CD4-positive, alpha-beta T cell treated with Interleukin-17A for 1 hour (primary cell): ENCODE measurements at regions not wholly inside any gene's neighbourhood (a gene's known extent, or its start where the extent isn't known, plus 50 kb on each side); places are given as distances from the start of the nearest gene placed in this dataset.

ENCODE experiments used
- DNase-seq: peaks from one replicate; pipeline ENCODE4 v3.0.0-alpha.2; 2020

DNA sequence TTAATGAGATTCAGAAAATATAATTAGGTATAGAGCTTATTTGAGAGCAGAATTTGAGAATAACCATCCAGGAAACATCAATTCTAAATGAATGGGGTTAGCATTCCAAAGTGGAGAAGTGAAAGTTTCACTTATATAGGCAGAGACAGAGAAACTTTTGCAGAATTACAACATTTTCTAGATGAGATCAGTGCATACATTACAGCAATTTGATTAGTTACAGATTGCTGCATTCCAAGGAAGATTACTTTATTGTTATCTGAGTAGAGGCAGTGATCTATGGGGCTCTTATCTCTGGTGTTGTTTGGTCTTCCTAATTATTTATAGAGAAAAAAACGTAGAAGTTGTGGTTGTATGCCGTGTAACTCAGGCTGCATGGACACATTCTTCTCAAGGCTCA is 373.8 kb upstream of the SYT4 start:
- DNase-seq: no peak

DNA sequence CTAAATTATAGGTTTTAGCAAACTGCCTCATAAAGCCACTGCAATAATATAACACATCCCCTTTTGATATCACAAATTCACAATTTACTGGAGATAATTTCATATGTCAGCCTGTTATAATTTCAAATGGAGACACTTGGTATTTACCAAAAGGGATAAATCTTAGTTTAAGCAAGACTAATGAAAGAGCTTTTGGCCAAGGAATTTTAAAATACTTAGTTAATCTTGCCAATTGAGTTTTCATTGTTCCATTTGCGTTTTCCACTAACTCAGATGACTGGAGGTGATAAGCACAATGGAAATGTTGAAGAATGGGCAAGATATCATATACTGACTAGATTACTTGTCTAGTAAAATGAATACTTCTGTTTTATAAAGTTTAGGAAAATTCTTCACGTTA is 379.3 kb upstream of the SYT4 start:
- DNase-seq: no peak

DNA sequence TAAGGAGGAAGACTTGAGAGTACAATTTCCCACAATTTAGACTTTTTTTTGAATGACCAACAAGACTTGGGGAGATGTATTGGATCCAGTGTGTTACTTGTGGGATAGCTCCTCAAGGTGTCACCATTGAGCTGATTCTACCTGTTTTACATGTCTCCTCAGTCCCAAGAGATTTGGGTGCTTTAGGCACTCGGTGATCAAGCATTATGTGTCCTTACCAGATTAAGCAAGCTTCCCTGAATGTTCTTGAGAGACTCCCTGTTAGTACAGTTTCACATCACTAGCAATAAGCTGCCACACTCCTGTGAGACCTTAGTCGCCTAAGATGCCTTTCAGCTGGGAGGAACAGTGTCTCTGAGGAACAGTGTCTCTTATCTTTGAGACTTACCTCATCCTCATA is 384.3 kb upstream of the SYT4 start:
- no peak for DNase-seq

DNA sequence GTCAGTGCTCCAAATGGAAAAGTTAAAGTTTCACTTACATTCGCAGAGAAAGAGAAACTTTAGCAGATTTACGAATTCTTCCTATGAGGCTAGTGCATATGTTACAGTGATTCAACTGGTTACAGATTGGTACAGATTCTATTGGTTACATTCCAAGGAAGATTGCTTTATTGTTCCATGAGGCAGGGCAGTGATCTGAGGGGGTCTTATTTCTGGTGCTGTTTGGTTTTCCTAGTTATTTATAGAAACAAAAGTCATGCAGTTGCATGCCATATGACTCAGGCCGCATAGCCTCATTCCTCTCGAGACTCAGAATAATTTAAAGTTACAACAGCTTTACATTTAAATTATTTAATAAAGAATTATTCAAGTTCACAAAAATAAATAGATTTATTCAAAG is 385.4 kb upstream of the SYT4 start:
- no peak for DNase-seq

DNA sequence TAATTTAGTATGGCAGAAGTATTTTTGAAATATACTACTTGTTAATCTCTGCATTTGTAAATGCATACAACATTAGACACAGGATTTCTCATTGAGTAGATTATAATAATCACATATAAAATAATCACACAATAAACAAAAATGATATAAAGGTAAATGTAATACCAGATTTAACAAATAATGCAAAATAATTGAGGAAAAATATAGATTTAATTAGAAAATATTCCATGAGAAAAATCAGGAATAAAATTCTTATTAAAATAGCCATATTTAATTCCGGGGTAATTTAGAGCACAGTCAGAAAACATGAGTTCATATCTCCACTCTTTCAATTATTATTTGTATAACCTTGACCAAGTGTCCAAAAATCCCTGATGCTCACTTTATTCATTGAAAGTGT is 385.9 kb upstream of the SYT4 start:
- no peak for DNase-seq

DNA sequence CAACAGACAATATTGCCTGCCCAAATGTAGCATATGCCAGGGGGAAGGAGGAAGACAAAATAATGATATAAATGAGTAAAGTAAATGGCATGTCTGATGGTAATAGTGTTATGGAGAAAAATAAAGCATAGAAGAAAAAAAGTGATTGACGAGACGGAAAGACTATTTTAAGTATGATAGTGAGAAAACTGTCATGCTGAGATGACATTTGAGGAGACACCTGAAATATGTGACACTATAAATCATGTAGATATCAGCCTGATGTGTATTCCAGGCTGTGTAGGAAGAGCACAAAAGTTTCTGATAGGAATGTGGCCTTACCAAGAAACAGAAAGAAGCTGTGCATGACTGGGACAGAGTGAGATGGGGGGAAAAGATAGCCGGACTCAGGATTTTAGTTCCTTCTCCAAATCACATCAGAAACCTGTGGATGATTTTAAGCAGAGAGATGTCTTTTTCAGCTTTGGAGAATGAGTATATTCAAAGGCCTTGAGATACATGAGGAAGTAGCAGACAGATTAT is 387.3 kb upstream of the SYT4 start:
- DNase-seq: no peak

DNA sequence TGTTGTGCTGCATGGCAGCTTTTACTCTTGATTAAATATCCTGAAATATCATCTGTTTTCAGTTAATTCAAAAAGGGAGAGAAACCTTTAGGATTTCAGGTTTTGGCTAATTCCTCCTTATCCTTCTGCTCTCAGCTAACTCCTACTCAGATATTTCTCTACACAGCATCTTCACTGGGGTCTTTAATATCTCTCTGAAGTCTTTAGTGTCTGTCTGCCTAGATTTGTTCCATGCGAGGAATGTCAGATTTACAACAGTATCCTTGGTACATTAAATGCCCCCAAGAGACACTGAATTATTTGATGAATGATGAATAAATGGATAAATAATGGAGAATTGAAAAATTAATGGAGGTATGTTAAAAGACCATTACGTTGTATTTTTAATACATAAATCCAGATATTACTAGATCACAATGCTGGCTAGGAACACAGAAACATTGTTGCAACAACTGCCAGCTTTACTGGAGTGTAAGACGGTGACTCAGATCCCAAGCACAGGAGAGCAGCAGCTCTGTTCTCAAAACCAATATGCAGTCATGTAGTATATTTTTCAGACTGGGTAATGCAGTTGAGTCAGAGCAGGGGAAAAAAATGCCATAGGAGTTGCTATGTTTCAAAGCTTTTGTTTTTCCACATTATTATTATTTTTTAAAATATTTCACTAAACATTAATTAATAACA is 388.0 kb upstream of the SYT4 start:
- no peak for DNase-seq

DNA sequence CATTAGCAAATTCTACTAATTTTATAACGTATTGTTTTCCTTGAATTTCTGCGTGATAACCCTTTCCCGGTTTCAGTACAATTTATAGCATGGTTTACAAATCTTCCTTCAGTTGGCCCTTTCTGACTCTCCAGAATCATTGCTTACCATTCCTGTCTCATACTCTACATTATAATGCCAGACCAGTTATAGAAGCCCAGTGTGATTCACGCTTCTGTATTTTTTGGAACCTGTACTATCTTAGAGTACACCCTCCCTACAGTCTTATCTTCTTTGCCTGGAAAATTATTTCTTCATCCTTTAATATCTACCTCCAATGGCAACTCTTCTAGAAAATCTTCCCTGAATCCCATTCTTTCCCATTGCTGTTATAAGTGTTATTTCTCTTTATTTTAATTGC is 391.6 kb upstream of the SYT4 start:
- DNase-seq: no peak

DNA sequence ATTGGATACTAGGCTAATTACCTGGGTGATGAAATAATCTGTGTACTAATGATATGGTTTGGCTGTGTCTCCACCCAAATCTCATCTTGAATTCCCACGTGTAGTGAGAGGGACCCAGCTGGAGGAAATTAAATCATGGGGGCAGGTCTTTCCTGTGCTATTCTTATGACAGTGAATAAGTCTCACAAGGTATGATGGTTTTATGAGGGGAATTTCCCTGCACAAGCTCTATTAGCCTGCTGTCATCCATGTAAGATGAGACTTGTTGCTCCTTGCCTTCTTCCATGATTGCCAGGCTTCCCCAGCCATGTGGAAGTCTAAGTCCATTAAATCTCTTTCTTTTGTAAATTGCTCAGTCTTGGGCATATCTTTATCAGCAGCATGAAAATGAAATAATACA is 394.1 kb upstream of the SYT4 start:
- DNase-seq: no peak

DNA sequence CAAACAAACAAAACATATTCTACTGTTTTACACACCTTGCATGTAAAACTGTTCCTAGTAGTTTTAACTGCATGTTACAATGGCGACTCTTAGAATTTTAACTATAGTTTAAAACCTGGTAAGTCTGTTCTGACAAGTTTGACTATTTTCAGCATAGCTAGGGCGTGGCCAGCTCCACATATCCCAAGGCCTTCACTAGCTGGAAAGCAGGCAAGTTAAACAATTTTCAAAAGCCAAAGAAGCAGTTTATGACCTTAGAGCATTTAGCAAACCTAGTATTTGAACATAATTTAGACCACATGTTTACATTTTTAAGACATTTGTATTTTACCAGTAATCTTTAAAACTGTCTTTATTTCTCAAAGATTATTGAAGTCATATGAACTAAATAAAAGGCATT is 402.8 kb upstream of the SYT4 start:
- no peak for DNase-seq

DNA sequence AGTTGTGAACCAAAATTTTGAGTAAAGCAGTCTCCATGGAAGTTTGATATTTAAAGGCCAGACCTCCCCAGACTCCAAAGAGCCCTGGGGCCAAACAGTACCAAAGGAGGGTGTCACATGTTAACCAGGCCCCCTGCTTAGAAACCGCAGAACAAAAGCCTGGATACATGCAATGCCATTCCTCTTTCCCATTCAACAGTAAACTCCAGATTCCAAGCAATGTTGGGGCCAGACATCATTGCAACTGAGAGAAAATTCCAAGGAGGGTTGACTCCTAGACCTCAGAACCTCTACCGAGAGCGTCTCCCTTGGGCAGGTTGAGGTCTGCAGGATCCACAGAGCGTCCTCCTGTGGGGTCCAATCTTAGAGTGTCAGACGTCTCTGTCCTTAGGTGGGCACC is 404.4 kb upstream of the SYT4 start:
- DNase-seq: no peak

DNA sequence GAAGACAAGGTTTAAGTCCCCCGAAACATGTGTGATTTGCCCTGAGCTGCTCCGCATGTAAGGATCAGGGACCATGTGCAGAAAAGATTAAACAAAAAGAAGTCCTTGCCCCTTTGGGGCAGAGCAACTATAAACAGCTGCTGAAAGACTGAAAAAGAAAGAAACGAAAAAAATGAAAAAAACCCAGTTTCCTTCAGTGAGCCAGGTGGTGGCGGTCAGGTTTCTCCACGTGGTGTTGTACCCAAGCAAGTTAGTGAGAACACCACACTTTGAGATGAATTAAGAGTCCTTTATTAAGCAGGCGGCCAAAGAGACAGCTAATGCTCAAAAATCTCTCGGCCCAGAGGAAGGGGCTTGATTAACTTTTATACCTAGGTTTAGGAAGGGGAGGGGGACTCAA is 404.9 kb upstream of the SYT4 start:
- DNase-seq: no peak

DNA sequence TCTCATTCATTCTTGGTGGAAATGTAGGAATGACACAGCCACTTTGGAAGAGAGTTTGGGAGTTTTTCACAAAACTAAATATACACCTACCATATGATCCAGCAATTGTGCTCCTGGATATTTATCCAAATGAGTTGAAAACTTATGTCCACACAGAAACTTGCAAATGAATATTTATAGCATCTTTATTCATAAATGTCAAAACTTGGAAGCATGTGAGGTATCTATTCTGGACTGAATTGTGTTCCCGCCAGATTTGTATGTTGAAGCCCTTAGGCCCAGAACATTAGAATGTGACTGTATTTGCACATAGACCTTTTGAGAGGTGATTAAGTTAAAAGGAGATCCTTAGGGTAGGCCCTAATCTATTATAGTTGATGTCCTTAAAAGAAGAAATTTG is 409.4 kb upstream of the SYT4 start:
- no peak for DNase-seq

DNA sequence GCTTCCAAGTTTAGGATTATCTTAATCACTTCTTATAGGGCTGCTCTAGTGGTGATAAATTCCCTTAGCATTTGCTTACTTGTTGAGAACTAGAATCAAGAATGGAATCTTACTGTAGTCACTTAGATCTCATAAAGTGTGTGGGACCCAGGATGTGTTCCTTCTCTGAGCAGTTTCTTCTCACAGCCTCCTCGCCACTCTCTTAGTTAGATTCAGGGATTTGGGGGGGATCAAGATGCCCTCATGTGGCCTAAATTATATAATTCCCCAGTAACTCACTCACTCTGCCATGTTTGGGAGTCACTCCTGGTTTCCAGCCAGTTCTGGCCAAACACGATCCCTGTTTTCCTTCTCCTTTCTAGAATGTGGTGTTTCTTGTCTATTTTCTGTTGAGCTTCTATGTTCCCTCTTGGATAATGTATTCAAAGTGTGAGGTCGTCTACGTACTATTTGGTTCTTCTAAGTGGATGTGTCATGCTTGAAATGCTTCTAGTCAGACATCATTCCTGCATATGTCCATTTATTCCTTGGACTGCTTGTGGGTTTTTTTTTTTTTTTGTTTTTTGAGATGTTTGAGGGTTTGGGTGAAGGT is 414.9 kb upstream of the SYT4 start:
- DNase-seq: no peak

DNA sequence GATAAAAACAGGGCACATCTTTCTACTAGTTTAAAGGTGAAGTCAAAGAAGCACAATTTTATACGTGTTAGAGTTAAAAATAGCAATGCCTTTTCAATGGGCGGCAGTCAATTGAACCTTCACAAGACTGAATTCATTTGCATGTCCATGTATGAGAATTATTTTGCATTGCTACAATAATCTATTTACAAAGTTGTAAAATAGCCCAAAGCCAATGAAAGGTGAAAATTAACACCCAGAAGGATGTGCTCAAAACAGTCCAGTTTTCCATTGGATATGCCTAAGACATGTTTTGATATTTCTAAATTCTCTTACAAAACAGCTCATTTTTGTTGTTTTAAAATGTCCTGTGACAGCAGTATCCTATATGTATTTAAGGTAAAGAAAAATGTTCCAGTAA is 425.1 kb upstream of the SYT4 start:
- DNase-seq: no peak

DNA sequence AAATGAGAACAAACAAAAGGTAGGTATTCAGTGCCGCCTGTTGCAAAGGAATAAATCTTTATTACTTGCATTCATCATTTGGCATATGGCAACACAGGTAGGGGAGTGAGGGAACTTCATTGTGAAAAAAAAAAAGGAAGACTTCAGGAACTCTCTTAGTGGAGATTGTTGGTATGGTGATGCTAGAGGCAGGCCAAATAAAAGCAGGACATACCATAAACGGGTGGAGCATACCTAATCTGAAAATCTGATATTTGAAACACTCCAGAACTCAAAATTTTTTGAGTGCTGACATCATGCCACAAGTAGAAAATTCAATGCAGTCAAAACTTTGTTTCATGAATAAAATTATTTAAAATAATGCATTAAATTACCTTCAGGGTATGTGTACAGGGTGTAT is 425.8 kb upstream of the SYT4 start:
- no peak for DNase-seq

DNA sequence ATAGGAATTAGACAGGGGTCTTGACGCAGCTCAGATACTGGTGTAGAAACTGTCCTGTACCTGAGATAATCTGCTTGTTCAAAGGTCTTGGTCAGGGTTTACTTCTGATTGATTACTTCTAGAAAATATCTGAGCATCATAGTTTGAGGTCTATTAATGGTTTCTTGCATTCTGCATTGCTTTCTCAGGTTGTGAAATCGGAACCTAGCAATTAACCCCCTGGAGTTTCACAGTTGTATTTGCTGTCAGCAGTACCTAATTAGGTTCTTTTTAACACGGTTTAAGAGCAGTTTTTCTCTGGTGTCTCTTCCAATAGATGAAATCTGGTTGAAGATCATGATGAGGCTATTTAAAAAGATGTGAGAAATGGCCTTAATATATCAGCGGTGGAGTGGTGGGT is 428.6 kb upstream of the SYT4 start:
- DNase-seq: no peak

DNA sequence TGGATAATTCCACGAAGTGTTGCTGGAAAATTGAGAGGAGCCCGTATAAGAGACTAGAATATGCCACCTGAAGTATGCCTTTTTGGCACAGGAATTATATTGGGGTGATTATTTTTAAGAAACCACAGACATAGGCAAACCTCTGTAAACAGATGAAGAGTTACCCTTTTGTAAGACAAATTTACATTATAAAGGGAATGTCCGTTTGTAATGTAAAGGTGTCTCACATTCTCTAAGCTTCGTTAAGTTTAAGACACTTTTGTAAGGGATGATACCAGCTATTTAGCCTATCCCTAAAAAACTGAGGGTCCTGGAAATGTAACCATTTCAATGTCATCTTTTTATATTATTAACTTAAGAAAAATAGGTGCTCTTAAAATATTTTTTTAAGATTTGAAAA is 432.8 kb upstream of the SYT4 start:
- DNase-seq: no peak

DNA sequence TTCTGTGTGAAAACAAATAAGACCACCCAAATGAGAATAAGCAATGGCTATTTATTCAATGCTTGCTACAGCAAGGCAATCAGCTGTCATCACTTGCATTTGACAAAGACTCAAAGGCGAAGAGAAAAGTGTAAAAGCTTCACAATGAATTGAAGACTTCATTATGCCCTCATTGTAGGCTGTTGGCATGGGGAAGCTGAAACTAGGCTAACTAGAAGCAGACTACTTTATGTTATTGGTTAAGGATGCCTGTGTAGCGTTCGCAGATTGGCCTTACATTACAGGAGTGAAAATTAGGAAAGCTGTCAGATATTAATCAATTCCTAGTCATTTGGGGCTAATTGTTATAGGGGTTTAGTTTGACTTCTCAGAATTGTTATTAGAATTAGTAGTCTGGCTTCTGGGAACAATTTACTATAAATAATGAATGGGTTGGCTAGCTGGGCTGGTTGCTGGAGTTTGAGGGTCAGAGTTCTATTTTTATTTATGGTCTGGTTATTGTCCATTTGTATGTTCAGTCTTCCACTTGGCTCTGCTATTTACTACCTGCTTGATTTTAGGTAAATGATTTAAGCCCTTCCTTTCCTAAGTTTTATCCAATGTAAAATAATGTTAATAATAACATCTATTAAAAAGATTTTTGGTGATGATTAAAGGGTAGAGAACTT is 437.2 kb upstream of the SYT4 start:
- no peak for DNase-seq

DNA sequence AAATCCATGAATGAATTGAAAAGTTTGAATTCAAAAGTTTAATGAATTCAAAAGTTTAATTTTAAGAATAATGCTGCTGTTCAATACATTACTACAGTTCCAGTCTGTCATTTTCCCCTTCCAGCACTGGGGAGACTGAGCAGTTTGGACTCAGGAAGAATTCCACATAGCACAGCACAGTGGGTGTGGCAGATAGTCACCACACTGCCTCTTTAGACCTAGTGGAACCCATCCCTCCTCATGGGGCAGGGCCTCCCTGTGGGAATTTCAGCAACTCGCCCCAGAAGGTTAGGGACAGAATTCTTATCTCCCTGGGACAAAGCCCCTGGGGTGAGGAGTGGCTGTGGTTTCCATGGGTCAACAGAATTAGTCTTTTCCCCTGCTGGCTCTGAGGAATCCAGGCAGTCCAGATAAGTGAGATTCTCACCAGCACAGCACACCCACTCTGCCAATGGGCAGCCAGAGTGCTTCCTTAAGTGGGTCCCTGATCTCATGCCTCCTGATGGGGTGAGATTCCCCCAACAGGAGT is 442.0 kb upstream of the SYT4 start:
- no peak for DNase-seq

DNA sequence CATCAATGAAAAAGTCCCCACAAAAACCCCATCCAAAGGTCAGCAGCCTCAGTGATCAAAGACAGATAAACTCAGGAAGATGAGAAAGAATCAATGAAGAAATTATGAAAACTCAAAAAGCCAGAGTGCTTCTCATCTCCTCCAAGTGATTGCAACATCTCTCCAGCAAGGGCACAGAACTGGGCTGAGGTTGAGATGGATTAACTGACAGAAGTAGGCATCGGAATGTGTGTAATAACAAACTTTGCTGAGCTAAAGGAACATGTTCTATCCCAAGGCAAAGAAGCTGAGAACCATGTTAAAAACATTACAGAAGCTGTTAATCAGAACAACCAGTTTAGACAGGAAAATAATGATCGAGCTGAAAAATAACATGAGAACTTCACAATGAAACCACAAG is 442.8 kb upstream of the SYT4 start:
- DNase-seq: no peak

DNA sequence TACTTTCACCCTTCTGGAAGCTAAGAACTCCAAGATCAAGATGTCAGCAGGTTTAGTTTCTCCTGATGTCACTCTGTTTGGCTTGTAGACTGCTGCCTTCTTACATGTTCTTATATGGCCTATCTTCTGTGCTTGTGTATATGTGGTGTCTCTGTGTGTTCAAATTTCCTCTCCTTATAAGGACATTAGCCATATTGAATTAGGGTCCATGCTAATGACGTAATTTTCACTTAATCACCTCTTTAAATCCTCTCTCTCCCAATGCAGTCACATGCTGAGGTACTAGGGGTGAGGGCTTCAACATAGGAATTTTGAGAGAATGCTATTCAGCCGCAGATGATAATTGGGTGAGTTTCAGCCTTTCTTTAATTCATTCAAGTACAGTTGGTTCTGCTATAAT is 458.3 kb upstream of the SYT4 start:
- DNase-seq: no peak

DNA sequence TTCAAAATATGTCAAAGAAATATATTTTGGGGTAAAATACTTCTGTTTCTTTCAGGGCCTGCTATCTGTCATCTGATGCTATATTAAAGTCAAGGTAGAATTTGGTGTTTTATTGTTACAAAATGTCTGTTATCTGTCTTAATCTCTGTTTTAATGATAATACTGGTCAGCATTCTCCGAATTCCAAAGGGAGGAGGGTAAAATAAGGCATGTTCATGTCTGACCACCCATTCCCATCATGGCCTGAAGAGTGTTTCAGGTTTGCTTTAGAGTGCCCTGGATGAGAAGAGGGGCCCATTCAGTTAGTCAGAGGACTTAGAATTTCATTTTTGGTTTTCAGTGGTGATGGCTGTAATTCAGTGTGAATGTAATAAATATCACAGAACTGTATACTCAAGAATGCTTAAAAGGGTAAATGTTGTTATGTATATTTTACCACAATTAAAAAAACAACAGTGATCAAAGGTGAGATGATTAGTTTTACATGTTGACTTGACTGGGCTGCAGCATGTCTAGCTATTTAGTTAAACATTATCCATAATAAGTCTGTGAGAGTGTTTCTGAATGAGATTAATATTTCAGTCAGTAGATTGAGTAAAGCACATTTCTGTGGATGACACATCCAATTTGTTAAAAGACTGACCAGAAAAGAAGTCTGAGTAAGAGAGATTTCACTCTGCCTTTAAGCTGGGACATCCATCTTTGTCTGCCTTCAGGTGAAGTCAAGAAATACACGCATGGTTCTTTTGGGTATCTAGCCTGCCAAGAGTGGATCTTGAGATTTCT is 467.9 kb upstream of the SYT4 start:
- no peak for DNase-seq

DNA sequence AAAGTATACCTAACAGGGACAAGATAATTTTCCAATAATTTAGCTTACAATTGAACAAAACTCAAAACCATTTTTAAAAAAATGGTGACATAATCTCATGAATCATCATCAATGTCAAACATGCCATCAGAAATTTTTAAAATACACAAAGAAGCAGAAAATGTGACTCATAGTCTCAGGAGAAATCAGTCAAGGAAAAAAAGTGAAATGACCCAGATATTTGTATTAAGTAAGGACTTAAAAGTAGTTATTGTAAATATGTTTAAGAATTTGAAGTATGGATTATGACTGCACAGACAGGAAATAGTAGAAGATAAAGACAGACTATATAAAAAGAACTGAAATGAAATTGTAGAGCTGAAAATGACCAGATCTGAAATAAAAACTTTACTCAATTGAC is 473.9 kb upstream of the SYT4 start:
- no peak for DNase-seq
